ENCODE measurements at regions not wholly inside any gene's neighbourhood (a gene's known extent, or its start where the extent isn't known, plus 50 kb on each side); places are given as distances from the start of the nearest gene placed in this dataset.
"Not testable (repeated sequence)": the region's sequence is repeated elsewhere in the genome, so short reads cannot be mapped to it uniquely, and the experiment has no call there.

DNA sequence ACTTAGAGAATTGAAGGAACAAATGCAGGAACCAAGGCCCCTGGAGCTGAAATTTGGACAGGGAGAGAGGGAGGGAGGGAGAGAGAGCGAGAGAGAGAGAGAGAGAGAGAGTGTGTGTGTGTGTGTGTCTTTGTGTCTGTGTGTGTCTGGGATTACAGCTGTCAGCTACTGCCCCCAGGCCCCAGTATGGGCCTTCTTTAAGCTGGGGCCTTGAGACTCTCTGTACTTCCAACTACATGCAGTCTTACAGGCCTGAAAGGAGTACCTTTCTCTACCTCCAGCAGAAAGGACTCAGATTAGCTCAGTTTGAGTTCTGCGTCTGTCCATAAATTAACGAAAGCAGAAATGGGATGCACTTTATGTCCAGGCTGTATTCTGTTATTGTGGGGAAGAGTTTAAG, 153.2 kb downstream of the KBTBD2 start:
- intact Hi-C loops (cut with DNase I); H3K4me3 ChIP-seq (ENCODE audit: low read length); H3K27ac ChIP-seq (ENCODE audit: low read length); H3K9me3 ChIP-seq (ENCODE audit: control insufficient read depth, low read length); DNase-seq; H3K27me3 ChIP-seq (ENCODE audit: control insufficient read depth, insufficient read depth); H3K4me1 ChIP-seq (ENCODE audit: control insufficient read depth, insufficient read depth, low read length): not testable (repeated sequence)
- ATAC-seq = peak in 1 of 2 donors; percentile 42
- WGBS = 91% methylated on average over 3 of the region's 3 CpGs

- WGBS = 78% methylated on average over 4 of the region's 4 CpGs
- DNase-seq; H3K27ac ChIP-seq (ENCODE audit: low read length); ATAC-seq; intact Hi-C loops (cut with DNase I); H3K4me1 ChIP-seq (ENCODE audit: control insufficient read depth, insufficient read depth, low read length); H3K27me3 ChIP-seq (ENCODE audit: control insufficient read depth, insufficient read depth); H3K9me3 ChIP-seq (ENCODE audit: control insufficient read depth, low read length); H3K4me3 ChIP-seq (ENCODE audit: low read length): not testable (repeated sequence)
Observed at GRCh38 chr7:32732767-32733166, 158.8 kb downstream of the KBTBD2 start.

DNA sequence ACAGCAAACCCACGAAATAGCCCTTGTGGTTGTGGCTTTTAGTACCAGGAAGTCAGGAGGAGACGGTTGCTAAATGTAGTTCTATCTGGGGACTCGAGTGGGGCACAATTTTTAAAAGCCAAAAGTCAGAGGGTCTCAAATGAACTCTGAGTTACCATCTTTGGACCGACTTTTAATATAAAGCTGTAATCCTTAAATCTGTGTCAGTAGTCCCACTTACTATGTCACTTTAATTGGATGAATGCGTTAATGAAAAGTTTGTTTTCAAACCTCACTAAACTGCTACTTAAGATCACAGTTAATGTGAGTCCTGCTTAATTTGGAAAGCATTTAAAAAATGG, 162.3 kb downstream of the KBTBD2 start:
- intact Hi-C loops (cut with DNase I); H3K27me3 ChIP-seq (ENCODE audit: control insufficient read depth, insufficient read depth); H3K27ac ChIP-seq (ENCODE audit: low read length); H3K4me1 ChIP-seq (ENCODE audit: control insufficient read depth, insufficient read depth, low read length); H3K9me3 ChIP-seq (ENCODE audit: control insufficient read depth, low read length); DNase-seq; H3K4me3 ChIP-seq (ENCODE audit: low read length); ATAC-seq: not testable (repeated sequence)
- 20% methylated on average over 5 of the region's 5 CpGs for WGBS

- peak overlapping the region; percentile 79 for H3K4me3 ChIP-seq (ENCODE audit: low read length)
- H3K9me3 ChIP-seq (ENCODE audit: control insufficient read depth, low read length); H3K27me3 ChIP-seq (ENCODE audit: control insufficient read depth, insufficient read depth); intact Hi-C loops (cut with DNase I); H3K4me1 ChIP-seq (ENCODE audit: control insufficient read depth, insufficient read depth, low read length): not testable (repeated sequence)
- peak; percentile 74 to 90 (median 87) for DNase-seq
- peak overlapping the region; percentile 87 for H3K27ac ChIP-seq (ENCODE audit: low read length)
- WGBS = under 1% methylated on average over 106 of the region's 111 CpGs
- ATAC-seq = peak; percentile 91 to 93
Observed at GRCh38 chr7:32728412-32729334, 162.9 kb downstream of the KBTBD2 start.

GRCh38 chr7:32727483-32728411, 163.8 kb downstream of the KBTBD2 start:
- H3K27me3 ChIP-seq (ENCODE audit: control insufficient read depth, insufficient read depth); intact Hi-C loops (cut with DNase I); H3K9me3 ChIP-seq (ENCODE audit: control insufficient read depth, low read length); H3K4me1 ChIP-seq (ENCODE audit: control insufficient read depth, insufficient read depth, low read length): not testable (repeated sequence)
- DNase-seq (peak; percentile 44 to 77 (median 72)), ATAC-seq (peak; percentile 88 to 90)
- peak overlapping the region; percentile 87 for H3K27ac ChIP-seq (ENCODE audit: low read length)
- H3K4me3 ChIP-seq (ENCODE audit: low read length) = peak overlapping the region; percentile 79
- 3% methylated on average over 65 of the region's 66 CpGs for WGBS

- H3K4me1 ChIP-seq (ENCODE audit: control insufficient read depth, insufficient read depth, low read length); H3K27ac ChIP-seq (ENCODE audit: low read length); DNase-seq; H3K4me3 ChIP-seq (ENCODE audit: low read length); H3K27me3 ChIP-seq (ENCODE audit: control insufficient read depth, insufficient read depth); intact Hi-C loops (cut with DNase I); H3K9me3 ChIP-seq (ENCODE audit: control insufficient read depth, low read length); ATAC-seq: not testable (repeated sequence)
- WGBS = 79% methylated on average over 4 of the region's 4 CpGs
Observed at GRCh38 chr7:32722837-32723236, 168.7 kb downstream of the KBTBD2 start.

- intact Hi-C loops (cut with DNase I) = no loop called here
- no peaks in the 10 kb centered on the region for H3K4me1 ChIP-seq (ENCODE audit: control insufficient read depth, insufficient read depth, low read length)
- WGBS = 96% methylated on average over 1 of the region's 1 CpG
Observed at GRCh38 chr7:32694182-32694581, 197.4 kb downstream of the KBTBD2 start.

GRCh38 chr7:32691965-32692815, 196.9 kb downstream of the AVL9 start:
- ATAC-seq = peak; percentile 73 to 79

More at GRCh38 chr7:32694182-32694581, 197.4 kb downstream of the KBTBD2 start:
- Histone ChIP-seq H3K4me3 (ENCODE audit: low read length) (no peak overlapping the region), H3K27ac (ENCODE audit: low read length) (no peak overlapping the region), H3K27me3 (ENCODE audit: control insufficient read depth, insufficient read depth) (no peaks in the 10 kb centered on the region), H3K9me3 (ENCODE audit: control insufficient read depth, low read length) (no peaks in the 10 kb centered on the region)
- no peak for ATAC-seq
- DNase-seq = no peak

GRCh38 chr7:32688092-32688491, 192.8 kb downstream of the AVL9 start:
- 97% methylated on average over 13 of the region's 13 CpGs for WGBS
- DNase-seq; H3K9me3 ChIP-seq (ENCODE audit: control insufficient read depth, low read length); H3K27me3 ChIP-seq (ENCODE audit: control insufficient read depth, insufficient read depth); ATAC-seq; H3K4me3 ChIP-seq (ENCODE audit: low read length); H3K27ac ChIP-seq (ENCODE audit: low read length); intact Hi-C loops (cut with DNase I); H3K4me1 ChIP-seq (ENCODE audit: control insufficient read depth, insufficient read depth, low read length): not testable (repeated sequence)

More at GRCh38 chr7:32691965-32692815, 196.9 kb downstream of the AVL9 start:
- H3K27ac ChIP-seq (ENCODE audit: low read length); H3K9me3 ChIP-seq (ENCODE audit: control insufficient read depth, low read length); H3K27me3 ChIP-seq (ENCODE audit: control insufficient read depth, insufficient read depth); intact Hi-C loops (cut with DNase I); H3K4me1 ChIP-seq (ENCODE audit: control insufficient read depth, insufficient read depth, low read length); H3K4me3 ChIP-seq (ENCODE audit: low read length): not testable (repeated sequence)
- DNase-seq = peak; percentile 53 to 81 (median 70)
- 23% methylated on average over 7 of the region's 7 CpGs for WGBS

DNA sequence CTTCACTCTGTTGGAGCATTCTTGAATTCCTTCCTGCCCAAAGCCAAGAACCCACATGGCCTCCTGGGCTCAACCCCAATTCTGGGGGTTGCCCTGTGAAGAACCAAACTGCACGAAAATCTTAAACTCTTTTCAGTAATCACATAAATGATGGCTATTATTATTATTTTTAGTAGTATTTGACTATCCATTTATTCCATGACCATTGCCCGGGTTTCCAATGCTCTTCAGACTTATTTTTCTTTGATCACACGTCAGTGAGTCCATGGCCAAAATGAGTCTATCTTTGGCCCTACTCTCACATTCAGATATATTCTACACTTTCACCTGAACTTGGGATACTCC, 185.9 kb downstream of the AVL9 start:
- intact Hi-C loops (cut with DNase I) = no loop called here
- WGBS = 59% methylated on average over 3 of the region's 3 CpGs
- H3K4me3 ChIP-seq (ENCODE audit: low read length) = no peak overlapping the region
- no peak overlapping the region for H3K27ac ChIP-seq (ENCODE audit: low read length)
- no peaks in the 10 kb centered on the region for H3K9me3 ChIP-seq (ENCODE audit: control insufficient read depth, low read length)
- H3K4me1 ChIP-seq (ENCODE audit: control insufficient read depth, insufficient read depth, low read length) = no peaks in the 10 kb centered on the region
- DNase-seq = no peak
- H3K27me3 ChIP-seq (ENCODE audit: control insufficient read depth, insufficient read depth) = no peaks in the 10 kb centered on the region
- no peak for ATAC-seq

Data from right cardiac atrium (tissue), 5 donors.